GM03348 (cell line): ENCODE measurements at regions not wholly inside any gene's neighbourhood (a gene's known extent, or its start where the extent isn't known, plus 50 kb on each side); places are given as distances from the start of the nearest gene placed in this dataset.
"Not testable (repeated sequence)": the region's sequence is repeated elsewhere in the genome, so short reads cannot be mapped to it uniquely, and the experiment has no call there.

Experiments
- DNase-seq: peaks from one replicate; pipeline ENCODE4 v3.0.0; 2012; ENCODE audit warnings: low spot score

DNA sequence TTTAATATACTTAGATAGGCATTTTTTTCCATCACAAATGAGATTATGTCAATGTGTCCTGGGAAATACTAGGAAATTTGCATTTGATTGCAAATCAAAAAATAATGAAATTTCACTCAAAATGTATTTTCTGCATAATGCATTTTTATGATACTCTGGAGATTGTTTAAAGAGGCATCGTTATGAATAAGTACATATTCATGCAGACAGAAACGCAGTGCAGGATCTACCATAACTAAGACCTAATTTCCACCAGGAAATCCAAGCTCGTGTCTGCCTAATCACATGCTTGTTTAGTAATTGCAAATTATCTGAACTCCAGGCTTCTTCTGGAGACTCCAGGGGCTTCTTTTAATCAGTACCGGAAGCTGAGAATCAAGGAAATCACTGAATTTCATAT is 163.5 kb upstream of the MXRA5 start:
- DNase-seq, result no peak

DNA sequence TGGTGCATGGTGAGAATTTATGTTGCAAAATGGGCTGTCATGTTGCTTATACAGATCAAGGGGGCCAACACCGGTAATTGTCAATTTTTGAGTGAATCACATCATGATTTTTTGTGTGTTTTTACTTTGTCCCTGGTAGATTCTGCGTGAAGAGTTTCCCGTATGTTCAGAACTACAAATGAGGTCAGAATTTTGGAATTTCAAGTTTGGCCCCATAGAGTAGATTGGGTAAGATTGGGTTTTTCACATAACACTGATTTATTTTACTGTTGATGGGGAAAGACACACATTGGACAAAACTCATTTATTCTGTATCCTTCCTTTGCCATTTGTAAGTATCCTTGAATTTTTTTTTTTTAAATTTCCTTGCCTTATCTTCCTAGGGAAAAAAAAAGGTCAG is 158.5 kb upstream of the MXRA5 start:
- no peak for DNase-seq

DNA sequence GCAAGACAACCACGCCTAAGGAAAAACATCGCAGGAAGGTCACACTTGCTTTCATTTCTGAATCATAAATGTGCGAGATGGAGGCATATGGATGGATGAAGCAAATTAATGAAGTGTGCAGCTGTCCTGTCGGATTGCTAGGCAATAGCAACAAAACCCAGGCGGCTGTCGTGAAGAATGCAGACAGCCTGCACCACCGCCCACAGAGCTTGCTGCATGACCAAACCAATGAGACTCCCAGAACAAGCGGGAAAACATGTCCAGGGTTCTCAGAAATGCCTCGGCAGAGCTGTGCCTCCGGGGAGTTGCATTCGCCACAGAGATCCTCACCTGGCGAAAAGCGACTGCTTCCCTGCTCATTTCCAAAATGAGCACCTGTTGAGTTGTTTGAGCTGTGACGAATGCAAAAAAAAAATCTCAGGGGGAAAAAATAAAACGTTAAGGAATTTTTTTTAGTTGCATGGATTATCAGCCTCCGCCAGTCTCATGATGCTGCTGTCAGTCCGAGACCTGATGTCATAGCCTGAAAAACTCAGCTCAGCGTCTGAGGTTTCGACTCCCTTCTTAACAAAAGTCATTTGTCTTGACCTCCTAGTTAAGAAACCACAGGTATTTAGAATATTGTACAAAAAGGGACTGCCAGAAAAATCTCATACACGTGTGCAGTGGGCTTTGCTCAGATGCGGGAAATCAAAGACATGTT is 155.5 kb upstream of the MXRA5 start:
- no peak for DNase-seq

DNA sequence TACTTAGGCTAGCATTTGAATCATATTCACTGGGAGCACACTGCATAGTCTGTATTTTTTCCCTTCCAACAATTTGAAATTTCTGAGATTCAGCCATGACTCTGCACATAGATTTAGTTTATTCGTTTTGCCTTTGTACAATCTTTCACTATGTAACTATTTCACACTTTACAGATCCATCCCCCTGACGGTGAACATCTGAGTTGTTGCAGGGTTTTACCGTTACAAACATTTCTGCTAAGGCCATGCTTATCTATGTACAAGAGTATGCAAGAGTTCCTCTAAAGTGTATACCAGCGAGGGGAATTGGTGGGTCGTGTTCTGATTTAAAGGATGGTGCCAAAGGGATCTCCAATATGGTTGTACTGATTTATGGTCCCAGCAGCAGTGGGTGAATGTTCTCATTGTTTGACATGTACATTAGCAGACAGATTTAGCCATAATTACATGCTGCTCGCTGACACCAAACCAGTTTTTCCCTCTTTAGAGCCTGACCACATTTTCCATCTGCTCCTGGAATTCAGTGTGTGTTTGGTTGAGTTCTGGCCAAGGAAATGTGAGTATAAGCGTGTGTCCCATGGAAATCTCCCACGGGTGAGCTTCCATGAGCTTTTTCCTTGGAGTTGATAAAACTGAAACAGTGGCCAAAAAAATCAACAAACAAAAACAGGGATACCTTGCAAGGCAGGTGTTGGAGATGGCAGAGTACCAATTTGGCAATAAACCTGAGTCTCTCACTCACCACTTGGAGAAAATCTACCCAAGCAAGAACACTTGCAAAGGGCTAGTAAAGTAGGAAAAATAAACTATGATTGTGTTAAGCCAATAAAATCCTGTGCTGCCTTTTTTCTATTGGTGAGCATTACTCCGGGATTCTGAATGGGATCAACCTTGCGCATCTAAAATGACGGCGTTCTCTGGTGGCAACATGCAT is 149.7 kb upstream of the MXRA5 start:
- DNase-seq, result not testable (repeated sequence)

DNA sequence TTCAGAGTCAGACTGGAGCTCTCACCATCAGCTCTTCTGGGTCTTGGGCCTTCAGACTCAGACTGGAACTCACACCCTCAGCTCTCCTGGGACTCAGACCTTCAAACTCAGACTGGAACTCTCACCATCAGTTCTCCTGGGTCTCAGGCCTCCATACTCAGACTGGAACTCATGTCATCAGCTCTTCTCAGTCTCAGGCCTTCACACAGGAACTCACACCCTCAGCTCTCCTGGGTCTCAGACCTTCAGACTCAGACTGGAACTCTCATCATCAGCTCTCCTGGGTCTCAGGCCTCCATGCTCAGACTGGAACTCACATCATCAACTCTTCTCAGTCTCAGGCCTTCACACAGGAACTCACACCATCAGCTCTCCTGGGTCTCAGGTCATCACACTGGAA is 147.2 kb upstream of the MXRA5 start:
- no peak for DNase-seq

DNA sequence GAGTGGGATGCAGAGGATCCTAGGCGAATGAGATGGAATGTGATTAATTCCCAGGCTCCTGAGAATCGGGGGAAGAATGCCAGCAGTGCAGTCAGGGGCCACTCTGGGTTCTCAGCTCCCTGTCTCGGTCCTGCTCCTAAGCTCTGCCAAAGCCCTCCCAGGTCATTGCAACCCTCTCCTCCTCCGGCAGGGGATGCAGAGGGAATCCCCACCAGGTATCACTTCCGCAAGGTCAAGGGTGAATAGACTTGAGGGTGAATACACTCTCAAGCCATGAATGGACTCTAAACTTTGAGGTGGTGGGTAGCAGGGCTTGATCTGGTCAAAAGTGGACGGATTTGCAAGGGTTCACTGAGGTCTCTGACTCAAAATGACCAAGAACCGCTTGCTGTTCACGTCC is 139.3 kb upstream of the MXRA5 start:
- no peak for DNase-seq

DNA sequence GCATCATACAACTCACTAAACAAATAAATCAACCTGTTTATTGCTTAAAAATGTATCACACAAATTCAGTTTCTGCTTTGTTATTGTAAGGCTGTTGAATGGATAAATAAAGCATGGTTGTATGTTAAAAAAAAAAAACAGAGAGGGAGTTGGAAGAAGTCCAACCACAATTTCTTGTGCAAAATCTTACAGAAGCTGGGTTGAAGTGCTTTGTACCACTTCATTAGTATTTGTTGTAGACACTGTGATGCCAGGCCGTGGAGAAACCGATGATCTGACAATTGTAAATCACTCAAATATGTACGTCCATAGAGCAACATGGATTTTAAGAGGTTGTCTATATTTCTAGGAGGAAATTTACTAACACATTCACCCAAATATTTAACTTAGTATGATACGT is 132.6 kb upstream of the MXRA5 start:
- DNase-seq, result no peak

DNA sequence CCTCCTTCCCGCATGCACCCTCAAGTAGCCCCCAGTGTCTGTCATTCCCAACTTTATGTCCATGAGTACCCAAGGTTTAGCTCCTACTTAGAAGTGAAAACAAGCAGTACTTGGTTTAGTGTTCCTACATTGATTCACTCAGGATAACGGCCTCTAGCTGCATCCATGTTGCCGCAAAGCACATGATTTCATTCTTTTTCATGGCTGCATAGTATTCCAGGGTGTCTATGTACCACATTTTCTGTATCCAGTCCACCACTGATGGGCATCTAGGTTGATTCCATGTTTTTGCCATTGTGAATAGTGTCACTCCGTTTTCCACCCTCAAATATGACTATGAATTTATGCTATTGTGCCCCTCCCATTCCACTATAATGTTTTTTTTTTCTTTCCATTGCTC is 130.5 kb upstream of the MXRA5 start:
- no peak for DNase-seq

DNA sequence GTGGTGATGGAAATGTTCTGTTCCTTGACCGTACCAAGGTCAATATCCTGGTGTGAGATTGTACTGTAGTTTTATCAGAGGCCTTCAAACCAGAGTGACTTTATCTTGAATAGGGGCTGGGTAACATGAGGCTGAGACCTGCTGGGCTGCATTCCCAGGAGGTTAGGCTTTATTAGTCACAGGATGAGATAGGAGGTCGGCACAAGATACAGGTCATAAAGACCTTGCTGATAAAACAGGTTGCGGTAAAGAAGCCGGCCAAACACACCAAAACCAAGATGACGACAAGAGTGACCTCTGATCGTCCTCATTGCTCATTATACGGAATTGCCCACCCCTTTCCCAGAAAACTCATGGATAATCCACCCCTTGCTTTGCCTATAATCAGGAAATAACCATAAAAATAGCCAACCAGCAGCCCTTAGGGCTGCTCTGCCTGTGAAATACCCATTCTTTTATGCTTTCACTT is 123.8 kb upstream of the MXRA5 start:
- not testable (repeated sequence) for DNase-seq

DNA sequence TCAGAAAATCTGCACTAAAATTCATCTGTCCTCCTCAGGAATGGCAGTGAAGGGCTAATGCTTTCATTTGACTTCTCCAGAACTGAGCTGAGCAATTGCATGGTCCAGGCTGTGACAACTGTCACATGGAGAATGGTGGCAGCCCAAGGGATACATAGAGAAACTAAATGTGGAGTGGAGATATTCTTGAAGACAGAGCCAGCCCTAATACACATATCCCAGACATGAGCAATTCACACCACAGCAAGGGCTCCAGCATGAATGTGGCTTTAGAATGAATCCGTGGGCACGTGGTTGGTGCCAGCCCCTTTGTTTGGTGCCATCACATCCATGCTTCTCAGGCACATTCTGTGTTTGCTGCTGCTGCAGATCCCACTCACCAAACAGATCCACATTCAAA is 121.6 kb upstream of the MXRA5 start:
- no peak for DNase-seq

DNA sequence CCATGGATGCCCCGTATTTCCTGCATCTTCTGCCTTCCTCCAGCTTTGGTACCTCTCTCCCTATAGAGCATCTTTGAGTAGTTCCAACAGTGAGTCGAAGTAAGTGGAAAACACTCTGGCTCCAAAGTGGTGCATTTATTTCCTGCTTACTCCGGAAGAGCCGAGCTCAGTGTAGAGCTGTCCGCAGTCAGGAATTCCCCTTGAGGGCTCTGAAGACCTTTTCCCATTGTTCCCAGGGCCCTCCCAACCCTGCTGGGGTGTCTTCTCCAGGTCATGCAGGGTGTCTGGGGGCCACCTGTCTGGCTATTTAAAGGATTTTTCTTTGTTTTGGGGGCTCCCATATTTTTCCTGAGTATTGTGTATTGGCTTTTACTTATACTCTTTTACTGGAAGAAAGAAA is 118.6 kb upstream of the MXRA5 start:
- DNase-seq, result no peak

DNA sequence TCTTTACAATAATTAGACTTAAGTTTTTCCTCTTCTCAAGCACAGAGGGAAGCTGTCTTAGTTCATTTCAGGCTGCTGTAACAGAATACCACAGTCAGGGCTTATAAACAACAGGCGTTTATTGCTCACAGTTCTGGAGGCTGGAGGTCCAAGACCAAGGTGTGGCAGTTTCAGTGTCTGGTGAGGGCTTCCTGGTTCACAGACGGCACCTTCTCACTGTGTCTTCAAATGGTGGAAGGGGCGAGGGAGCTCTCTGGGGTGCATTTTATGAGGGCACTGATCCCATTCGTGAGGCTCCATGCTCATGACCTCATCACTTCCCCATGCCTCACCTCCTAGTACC is 115.7 kb upstream of the MXRA5 start:
- DNase-seq, result no peak

DNA sequence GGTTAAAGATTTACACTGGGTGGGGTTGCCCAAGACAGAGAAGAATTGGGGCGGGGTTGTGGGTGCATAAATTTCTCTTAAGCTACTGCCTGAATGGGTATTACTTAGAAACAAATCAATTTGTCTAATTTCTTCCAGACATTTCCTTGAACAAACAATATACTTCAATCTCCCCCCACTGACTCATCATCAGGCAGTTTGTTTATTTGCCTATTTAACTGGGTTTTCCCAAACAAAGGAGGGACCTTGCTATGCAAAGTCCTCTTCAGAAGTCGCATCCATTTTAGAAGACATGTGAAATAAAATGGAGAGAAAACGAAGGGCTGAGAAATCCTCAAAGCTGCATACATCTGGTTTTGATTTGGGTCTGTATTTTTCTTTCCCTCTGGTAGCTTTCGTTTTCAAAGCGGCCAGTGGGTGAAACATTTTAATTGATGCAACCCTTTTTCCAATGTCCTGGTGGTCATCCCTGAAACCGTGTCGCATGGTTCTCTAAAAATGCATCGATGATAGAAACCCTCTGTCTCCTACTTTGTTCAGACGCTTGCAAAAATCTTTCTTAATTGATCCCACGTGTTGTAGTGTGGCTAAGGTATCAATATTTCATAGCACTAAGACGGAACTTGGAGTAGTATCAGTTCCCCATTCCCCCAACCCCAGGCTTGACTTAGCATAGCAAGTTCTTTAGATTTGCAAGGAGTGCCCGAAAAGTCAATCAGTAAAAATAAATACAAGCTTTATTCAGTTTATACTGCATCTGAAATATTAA is 115.1 kb upstream of the MXRA5 start:
- peak; percentile 4 for DNase-seq

DNA sequence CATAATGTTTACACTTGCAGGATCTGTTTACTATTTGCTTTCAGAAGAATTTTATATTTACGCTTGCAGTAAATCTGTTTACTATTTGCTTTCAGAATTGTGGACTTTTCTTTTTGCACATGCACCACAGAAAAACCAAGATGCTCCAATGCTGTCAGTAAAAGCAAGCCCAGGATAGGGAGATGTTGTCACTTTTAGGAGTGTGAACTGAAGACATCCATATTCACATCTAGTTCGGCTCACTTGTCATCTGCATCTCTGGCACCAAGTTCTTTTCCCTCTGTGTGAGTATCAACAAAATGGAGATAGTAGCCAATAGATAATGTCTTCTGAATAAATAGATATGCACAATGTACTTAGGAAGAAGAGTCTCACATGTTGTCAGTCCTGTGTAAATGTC is 109.3 kb upstream of the MXRA5 start:
- DNase-seq, result no peak

DNA sequence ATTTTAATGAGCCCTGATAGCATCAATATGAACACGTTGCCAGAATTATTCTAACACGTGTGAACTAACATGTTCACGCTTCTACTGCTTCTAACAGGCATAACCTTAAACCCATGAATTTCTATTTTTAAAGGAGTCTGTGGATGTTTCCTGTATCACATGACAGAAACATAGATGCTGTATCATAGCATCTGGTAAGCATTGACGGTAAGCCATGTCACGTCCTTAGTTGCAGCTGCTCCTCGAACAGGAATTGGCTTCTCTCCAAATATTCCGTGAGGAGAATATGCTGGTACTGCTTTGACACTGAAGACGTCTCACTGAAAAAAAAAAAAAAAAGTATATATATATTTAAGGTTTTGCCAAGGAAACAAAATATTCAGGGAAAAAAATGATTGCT is 105.1 kb upstream of the MXRA5 start:
- DNase-seq, result no peak

DNA sequence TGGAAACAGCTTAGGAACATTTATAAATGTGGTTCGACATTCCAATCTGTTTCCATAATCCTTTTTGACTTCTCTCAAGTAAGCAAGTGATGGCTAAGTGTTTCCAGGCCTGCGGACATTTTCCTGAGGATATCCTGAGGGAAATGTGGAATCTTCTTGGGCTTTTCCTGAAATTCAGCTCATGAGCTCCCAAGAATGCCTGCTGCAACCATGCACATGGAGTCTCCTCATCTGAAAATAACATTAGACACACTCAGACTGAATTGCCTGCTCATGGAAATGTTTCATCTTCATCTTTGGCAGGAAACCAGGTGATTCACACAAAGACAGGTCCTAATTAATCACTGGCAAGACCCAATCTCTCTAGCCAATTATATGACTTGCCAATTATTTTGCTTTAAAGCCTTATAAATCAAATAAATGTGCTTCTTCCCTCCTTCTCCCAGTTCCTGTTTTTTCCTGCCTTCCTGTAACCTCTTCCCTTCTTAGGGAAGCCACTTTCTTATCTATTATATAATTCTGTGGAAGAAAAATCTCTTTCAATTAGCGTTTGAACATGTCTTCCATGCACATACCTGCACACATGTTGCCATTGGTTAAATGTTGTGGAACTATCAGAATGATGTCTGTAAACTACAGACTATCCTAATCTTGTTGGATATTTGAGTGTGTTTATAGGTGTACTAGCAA is 104.6 kb upstream of the MXRA5 start:
- no peak for DNase-seq

DNA sequence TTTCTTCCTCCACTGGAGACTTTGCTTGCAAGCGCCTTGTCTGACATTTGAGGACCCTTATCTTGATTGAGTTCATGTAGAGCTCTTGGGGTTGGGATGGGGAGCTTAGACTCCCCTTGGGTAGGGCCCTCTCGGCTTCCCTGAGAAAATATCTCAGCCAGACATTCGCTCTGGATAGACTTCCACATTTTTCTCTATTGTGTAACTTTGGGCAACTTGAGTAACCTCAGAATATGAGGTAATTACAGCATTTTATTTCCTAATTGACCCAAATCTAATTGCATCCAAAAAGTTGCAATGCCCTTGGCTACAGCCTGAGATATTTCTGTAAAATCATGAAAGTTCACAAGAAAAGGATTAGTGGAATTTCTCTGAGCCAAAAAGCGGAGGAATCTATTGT is 102.8 kb upstream of the MXRA5 start:
- DNase-seq, result peak; percentile 25

DNA sequence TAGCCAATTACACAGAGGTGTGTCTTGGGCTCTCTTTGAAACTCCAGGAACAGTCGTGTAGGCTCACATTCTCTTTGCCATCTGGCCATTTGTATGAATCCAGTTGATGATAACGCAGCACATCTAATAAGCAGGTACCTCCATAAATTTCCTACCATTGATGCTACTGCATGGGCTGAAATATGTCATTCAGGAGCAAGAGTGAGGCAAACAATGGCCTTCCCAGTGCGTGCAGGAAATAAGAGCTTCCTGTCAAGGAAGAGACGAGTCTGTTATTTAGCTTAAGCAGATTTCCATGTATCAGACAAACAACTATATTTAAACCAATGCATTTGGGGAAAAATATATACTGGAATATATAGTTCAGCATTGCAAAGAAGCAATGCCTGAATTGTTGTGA is 102.1 kb upstream of the MXRA5 start:
- DNase-seq, result no peak

DNA sequence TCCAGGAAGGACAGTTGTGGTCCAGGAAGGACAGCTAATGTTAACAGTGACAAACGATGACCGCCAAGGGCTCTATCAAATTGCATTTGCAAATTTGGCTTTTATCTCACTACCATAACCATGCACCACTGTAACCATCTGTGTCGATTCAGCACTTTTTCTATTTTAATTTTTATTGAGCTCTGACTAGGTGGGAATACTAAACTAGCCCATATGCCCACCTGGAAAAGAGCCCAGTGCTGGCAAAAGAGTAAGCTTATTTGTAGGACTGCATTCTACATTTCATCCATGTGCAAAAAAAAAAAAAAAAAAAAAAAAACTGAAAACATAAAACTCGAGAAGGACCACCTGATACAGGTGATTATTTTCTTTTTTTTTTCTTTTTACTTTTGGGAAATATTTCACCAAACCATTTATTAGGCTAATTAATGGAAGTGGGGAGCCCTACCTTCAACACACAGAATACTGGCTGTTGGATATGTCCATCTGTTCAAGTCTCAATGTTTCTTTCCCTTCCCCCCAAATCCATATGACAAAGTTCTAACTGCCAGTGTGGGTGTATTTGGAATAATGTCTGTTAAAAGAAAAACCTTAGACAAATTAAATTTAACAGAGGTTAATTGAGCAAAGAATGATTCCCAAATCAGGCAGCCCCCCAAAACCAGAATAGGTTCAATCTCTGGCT is 99.5 kb upstream of the MXRA5 start:
- no peak for DNase-seq

DNA sequence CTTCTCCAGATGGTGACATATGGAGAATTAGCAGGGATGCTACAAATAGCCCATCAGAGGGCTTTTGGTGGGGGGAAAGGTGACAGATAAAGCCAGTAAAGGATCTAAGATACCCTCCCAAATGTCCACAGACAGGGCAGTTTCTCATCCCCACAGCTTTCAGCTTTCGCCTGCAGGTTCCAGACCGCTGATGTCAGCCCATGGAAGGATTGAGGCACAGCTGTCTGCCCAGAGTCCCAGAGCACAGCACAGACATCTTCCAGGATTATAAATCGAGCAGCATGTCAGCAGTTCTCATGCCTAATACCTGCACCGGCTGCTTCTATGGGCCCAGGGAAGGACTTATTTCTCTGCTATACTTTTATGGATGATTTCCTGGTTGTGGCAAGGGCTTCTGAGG is 96.7 kb upstream of the MXRA5 start:
- DNase-seq, result no peak

DNA sequence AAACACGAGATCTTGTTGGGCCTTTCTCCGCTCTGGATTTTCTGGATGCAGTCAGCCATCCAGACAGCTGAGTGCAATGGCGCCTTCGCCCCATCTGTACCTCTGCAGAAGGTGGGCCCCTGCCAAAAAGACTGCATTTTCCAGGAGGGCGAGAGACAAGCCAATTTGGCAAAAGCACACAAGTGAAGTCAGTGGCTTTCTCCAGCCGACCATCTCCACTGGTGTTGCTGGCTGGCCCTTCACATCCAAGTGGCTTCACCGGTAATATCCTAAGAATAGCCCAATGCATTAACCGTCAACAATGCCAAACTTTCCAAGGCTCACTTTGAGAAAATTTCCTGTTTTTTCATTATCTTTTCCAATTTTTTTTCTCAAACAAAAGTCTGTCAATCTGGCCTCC is 96.2 kb upstream of the MXRA5 start:
- no peak for DNase-seq

DNA sequence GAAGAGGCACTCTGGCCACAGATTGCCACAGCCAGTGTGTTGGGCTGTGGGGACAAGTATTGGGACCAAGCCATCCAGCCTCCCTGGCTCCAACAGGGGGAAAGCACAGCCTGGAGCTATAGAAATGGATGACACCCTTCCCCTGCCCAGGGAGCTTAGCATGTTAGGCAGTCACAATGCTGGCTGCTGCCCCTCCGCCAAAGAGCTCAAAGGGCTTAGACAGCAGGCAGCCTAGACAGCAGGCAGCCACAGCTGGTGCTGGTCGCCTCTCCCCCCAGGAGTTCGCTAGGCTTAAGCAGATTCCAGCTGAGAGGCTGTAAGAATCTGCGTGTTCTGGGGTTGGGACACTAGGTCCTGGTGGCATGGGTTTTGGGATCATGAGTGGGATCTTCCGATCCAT is 94.5 kb upstream of the MXRA5 start:
- no peak for DNase-seq
